ENCODE measurements at regions not wholly inside any gene's neighbourhood (a gene's known extent, or its start where the extent isn't known, plus 50 kb on each side); places are given as distances from the start of the nearest gene placed in this dataset.
"Not testable (repeated sequence)": the region's sequence is repeated elsewhere in the genome, so short reads cannot be mapped to it uniquely, and the experiment has no call there.

GRCh38 chr2:224181534-224182155 is 142.6 kb upstream of the SERPINE2 start:
- DNase-seq (ENCODE audit: extremely low read depth, low read depth, low spot score): no peak

- DNase-seq (ENCODE audit: extremely low read depth, low read depth, low spot score): no peak
Measured at GRCh38 chr2:224180810-224181209, 141.7 kb upstream of the SERPINE2 start.

- DNase-seq (ENCODE audit: extremely low read depth, low read depth, low spot score): no peak
Measured at GRCh38 chr2:224178056-224178455, 139.0 kb upstream of the SERPINE2 start.

GRCh38 chr2:224175538-224175937 is 136.5 kb upstream of the SERPINE2 start:
- no peak for DNase-seq (ENCODE audit: extremely low read depth, low read depth, low spot score)

- no peak for DNase-seq (ENCODE audit: extremely low read depth, low read depth, low spot score)
Measured at GRCh38 chr2:224174990-224175389, 135.9 kb upstream of the SERPINE2 start.

- no peak for DNase-seq (ENCODE audit: extremely low read depth, low read depth, low spot score)
Measured at GRCh38 chr2:224174521-224174920, 135.4 kb upstream of the SERPINE2 start.

GRCh38 chr2:224173933-224174332 is 134.8 kb upstream of the SERPINE2 start:
- no peak for DNase-seq (ENCODE audit: extremely low read depth, low read depth, low spot score)

GRCh38 chr2:224173210-224173609 is 134.1 kb upstream of the SERPINE2 start:
- no peak for DNase-seq (ENCODE audit: extremely low read depth, low read depth, low spot score)

- no peak for DNase-seq (ENCODE audit: extremely low read depth, low read depth, low spot score)
Measured at GRCh38 chr2:224171226-224171625, 132.1 kb upstream of the SERPINE2 start.

- no peak for DNase-seq (ENCODE audit: extremely low read depth, low read depth, low spot score)
Measured at GRCh38 chr2:224169847-224170246, 130.8 kb upstream of the SERPINE2 start.

- DNase-seq (ENCODE audit: extremely low read depth, low read depth, low spot score): not testable (repeated sequence)
Measured at GRCh38 chr2:224167781-224168180, 128.7 kb upstream of the SERPINE2 start.

GRCh38 chr2:224166654-224167053 is 127.6 kb upstream of the SERPINE2 start:
- DNase-seq (ENCODE audit: extremely low read depth, low read depth, low spot score): no peak

- DNase-seq (ENCODE audit: extremely low read depth, low read depth, low spot score): no peak
Measured at GRCh38 chr2:224165901-224166319, 126.8 kb upstream of the SERPINE2 start.

- no peak for DNase-seq (ENCODE audit: extremely low read depth, low read depth, low spot score)
Measured at GRCh38 chr2:224163566-224164307, 124.7 kb upstream of the SERPINE2 start.

GRCh38 chr2:224162122-224162521 is 123.0 kb upstream of the SERPINE2 start:
- DNase-seq (ENCODE audit: extremely low read depth, low read depth, low spot score): no peak

- DNase-seq (ENCODE audit: extremely low read depth, low read depth, low spot score): no peak
Measured at GRCh38 chr2:224161712-224162111, 122.6 kb upstream of the SERPINE2 start.

- no peak for DNase-seq (ENCODE audit: extremely low read depth, low read depth, low spot score)
Measured at GRCh38 chr2:224160917-224161316, 121.8 kb upstream of the SERPINE2 start.

GRCh38 chr2:224159345-224159928 is 120.4 kb upstream of the SERPINE2 start:
- DNase-seq (ENCODE audit: extremely low read depth, low read depth, low spot score): no peak

- no peak for DNase-seq (ENCODE audit: extremely low read depth, low read depth, low spot score)
Measured at GRCh38 chr2:224158831-224159230, 119.7 kb upstream of the SERPINE2 start.

GRCh38 chr2:224158061-224158460 is 119.0 kb upstream of the SERPINE2 start:
- DNase-seq (ENCODE audit: extremely low read depth, low read depth, low spot score): no peak

GRCh38 chr2:224157655-224158054 is 118.6 kb upstream of the SERPINE2 start:
- no peak for DNase-seq (ENCODE audit: extremely low read depth, low read depth, low spot score)

GRCh38 chr2:224156436-224156835 is 117.3 kb upstream of the SERPINE2 start:
- no peak for DNase-seq (ENCODE audit: extremely low read depth, low read depth, low spot score)
